Activated T-cell treated with anti-CD3 and anti-CD28 coated beads, Interleukin-2, amount 50 U/mL, for 24 hours (primary cell): ENCODE measurements at regions not wholly inside any gene's neighbourhood (a gene's known extent, or its start where the extent isn't known, plus 50 kb on each side); places are given as distances from the start of the nearest gene placed in this dataset.

ENCODE experiments used
- DNase-seq: peaks from one replicate; pipeline ENCODE4 v3.0.0-alpha.2; 2020
- H3K27ac Mint-ChIP-seq: 2 replicates; pipeline ENCODE4 v1.8.0; 2020; ENCODE audit warnings: mild to moderate bottlenecking, mixed read lengths
- H3K27me3 Mint-ChIP-seq: 2 replicates; pipeline ENCODE4 v1.8.0; 2020; ENCODE audit warnings: mixed read lengths
- H3K36me3 Mint-ChIP-seq: 2 replicates; pipeline ENCODE4 v1.8.0; 2020; ENCODE audit warnings: low read depth, mixed read lengths
- H3K4me1 Mint-ChIP-seq: 2 replicates; pipeline ENCODE4 v1.8.0; 2020; ENCODE audit warnings: low read depth, mixed read lengths
- H3K4me3 Mint-ChIP-seq: 2 replicates; pipeline ENCODE4 v1.8.0; 2020; ENCODE audit warnings: mild to moderate bottlenecking, moderate library complexity, mixed read lengths
- H3K9me3 Mint-ChIP-seq: 2 replicates; pipeline ENCODE4 v1.8.0; 2020; ENCODE audit warnings: mixed read lengths

- H3K27ac Mint-ChIP-seq, result peak overlapping the region; percentile 16
- H3K36me3 Mint-ChIP-seq, result no peaks in the 10 kb centered on the region
- H3K9me3 Mint-ChIP-seq, result no peaks in the 10 kb centered on the region
- H3K4me3 Mint-ChIP-seq, result no peak overlapping the region
- H3K27me3 Mint-ChIP-seq, result no peaks in the 10 kb centered on the region
- H3K4me1 Mint-ChIP-seq, result peaks cover 62% of the 10 kb centered on the region
- DNase-seq, result no peak
Observed at GRCh38 chr2:37459095-37459981, 114.9 kb downstream of the QPCT start.

- peaks cover 51% of the 10 kb centered on the region for H3K4me1 Mint-ChIP-seq
- no peak for DNase-seq
- no peaks in the 10 kb centered on the region for H3K9me3 Mint-ChIP-seq
- H3K4me3 Mint-ChIP-seq, result no peak overlapping the region
- H3K27me3 Mint-ChIP-seq, result no peaks in the 10 kb centered on the region
- no peaks in the 10 kb centered on the region for H3K36me3 Mint-ChIP-seq
- peak overlapping the region; percentile 22 for H3K27ac Mint-ChIP-seq
Observed at GRCh38 chr2:37460896-37461229, 116.4 kb downstream of the QPCT start.

GRCh38 chr2:37464067-37464466 lies 119.6 kb downstream of the QPCT start:
- H3K27me3 Mint-ChIP-seq, result no peaks in the 10 kb centered on the region
- peaks cover 26% of the 10 kb centered on the region for H3K4me1 Mint-ChIP-seq
- no peak overlapping the region for H3K27ac Mint-ChIP-seq
- DNase-seq, result no peak
- H3K36me3 Mint-ChIP-seq, result no peaks in the 10 kb centered on the region
- no peak overlapping the region for H3K4me3 Mint-ChIP-seq
- H3K9me3 Mint-ChIP-seq, result no peaks in the 10 kb centered on the region

- H3K27me3 Mint-ChIP-seq, result no peaks in the 10 kb centered on the region
Observed at GRCh38 chr2:37466533-37467222, 122.2 kb downstream of the QPCT start.

GRCh38 chr2:37468170-37468569 lies 123.7 kb downstream of the QPCT start:
- Mint-ChIP-seq H3K4me3 (no peak overlapping the region), H3K9me3 (no peaks in the 10 kb centered on the region), H3K27ac (no peak overlapping the region), H3K4me1 (peaks cover 2% of the 10 kb centered on the region), H3K36me3 (no peaks in the 10 kb centered on the region), H3K27me3 (no peaks in the 10 kb centered on the region)
- no peak for DNase-seq

More at GRCh38 chr2:37466533-37467222, 122.2 kb downstream of the QPCT start:
- H3K36me3 Mint-ChIP-seq, result no peaks in the 10 kb centered on the region
- H3K9me3 Mint-ChIP-seq, result no peaks in the 10 kb centered on the region
- DNase-seq, result no peak
- peaks cover 2% of the 10 kb centered on the region for H3K4me1 Mint-ChIP-seq
- H3K27ac Mint-ChIP-seq, result no peak overlapping the region
- H3K4me3 Mint-ChIP-seq, result no peak overlapping the region

- Mint-ChIP-seq H3K27ac (no peak overlapping the region), H3K4me1 (peaks cover under 1% of the 10 kb centered on the region), H3K27me3 (no peaks in the 10 kb centered on the region), H3K4me3 (no peak overlapping the region), H3K36me3 (no peaks in the 10 kb centered on the region), H3K9me3 (no peaks in the 10 kb centered on the region)
- no peak for DNase-seq
Observed at GRCh38 chr2:37469126-37469525, 124.7 kb downstream of the QPCT start.

GRCh38 chr2:37471104-37471503 lies 126.7 kb downstream of the QPCT start:
- H3K4me1 Mint-ChIP-seq, result no peaks in the 10 kb centered on the region
- no peak overlapping the region for H3K4me3 Mint-ChIP-seq
- no peaks in the 10 kb centered on the region for H3K9me3 Mint-ChIP-seq
- no peaks in the 10 kb centered on the region for H3K36me3 Mint-ChIP-seq
- DNase-seq, result no peak
- no peak overlapping the region for H3K27ac Mint-ChIP-seq
- H3K27me3 Mint-ChIP-seq, result no peaks in the 10 kb centered on the region

- no peak for DNase-seq
- Mint-ChIP-seq H3K4me3 (no peak overlapping the region), H3K4me1 (no peaks in the 10 kb centered on the region), H3K9me3 (no peaks in the 10 kb centered on the region), H3K27me3 (no peaks in the 10 kb centered on the region), H3K36me3 (no peaks in the 10 kb centered on the region), H3K27ac (no peak overlapping the region)
Observed at GRCh38 chr2:37471994-37472393, 127.6 kb downstream of the QPCT start.

GRCh38 chr2:37472959-37473358 lies 128.5 kb downstream of the QPCT start:
- Mint-ChIP-seq H3K4me1 (no peaks in the 10 kb centered on the region), H3K9me3 (no peaks in the 10 kb centered on the region), H3K27ac (no peak overlapping the region), H3K27me3 (no peaks in the 10 kb centered on the region), H3K4me3 (no peak overlapping the region), H3K36me3 (no peaks in the 10 kb centered on the region)
- no peak for DNase-seq

GRCh38 chr2:37476411-37476810 lies 132.0 kb downstream of the QPCT start:
- H3K36me3 Mint-ChIP-seq, result no peaks in the 10 kb centered on the region
- H3K4me3 Mint-ChIP-seq, result no peak overlapping the region
- H3K9me3 Mint-ChIP-seq, result no peaks in the 10 kb centered on the region
- no peaks in the 10 kb centered on the region for H3K27me3 Mint-ChIP-seq
- no peaks in the 10 kb centered on the region for H3K4me1 Mint-ChIP-seq
- no peak overlapping the region for H3K27ac Mint-ChIP-seq
- DNase-seq, result no peak

GRCh38 chr2:37477921-37478320 lies 133.5 kb downstream of the QPCT start:
- H3K27me3 Mint-ChIP-seq, result no peaks in the 10 kb centered on the region
- H3K4me3 Mint-ChIP-seq, result no peak overlapping the region
- no peak overlapping the region for H3K27ac Mint-ChIP-seq
- H3K4me1 Mint-ChIP-seq, result no peaks in the 10 kb centered on the region
- no peaks in the 10 kb centered on the region for H3K9me3 Mint-ChIP-seq
- no peaks in the 10 kb centered on the region for H3K36me3 Mint-ChIP-seq
- no peak for DNase-seq

GRCh38 chr2:37481244-37481643 lies 136.8 kb downstream of the QPCT start:
- H3K4me1 Mint-ChIP-seq, result no peaks in the 10 kb centered on the region
- no peaks in the 10 kb centered on the region for H3K9me3 Mint-ChIP-seq
- no peaks in the 10 kb centered on the region for H3K36me3 Mint-ChIP-seq
- H3K27ac Mint-ChIP-seq, result no peak overlapping the region
- no peaks in the 10 kb centered on the region for H3K27me3 Mint-ChIP-seq
- DNase-seq, result no peak
- H3K4me3 Mint-ChIP-seq, result no peak overlapping the region

GRCh38 chr2:37489041-37489456 lies 144.6 kb downstream of the QPCT start:
- no peaks in the 10 kb centered on the region for H3K36me3 Mint-ChIP-seq
- no peak overlapping the region for H3K27ac Mint-ChIP-seq
- DNase-seq, result no peak
- H3K27me3 Mint-ChIP-seq, result no peaks in the 10 kb centered on the region
- H3K9me3 Mint-ChIP-seq, result no peaks in the 10 kb centered on the region
- H3K4me3 Mint-ChIP-seq, result no peak overlapping the region
- no peaks in the 10 kb centered on the region for H3K4me1 Mint-ChIP-seq

GRCh38 chr2:37489536-37489935 lies 145.1 kb downstream of the QPCT start:
- Mint-ChIP-seq H3K4me3 (no peak overlapping the region), H3K36me3 (no peaks in the 10 kb centered on the region), H3K27me3 (no peaks in the 10 kb centered on the region), H3K4me1 (no peaks in the 10 kb centered on the region), H3K27ac (no peak overlapping the region), H3K9me3 (no peaks in the 10 kb centered on the region)
- no peak for DNase-seq

GRCh38 chr2:37493425-37493824 lies 149.0 kb downstream of the QPCT start:
- no peak for DNase-seq
- Mint-ChIP-seq H3K27me3 (no peaks in the 10 kb centered on the region), H3K36me3 (no peaks in the 10 kb centered on the region), H3K27ac (no peak overlapping the region), H3K4me3 (no peak overlapping the region), H3K9me3 (peaks cover 2% of the 10 kb centered on the region), H3K4me1 (no peaks in the 10 kb centered on the region)
